ENCODE measurements at regions not wholly inside any gene's neighbourhood (a gene's known extent, or its start where the extent isn't known, plus 50 kb on each side); places are given as distances from the start of the nearest gene placed in this dataset.

GRCh38 chr12:92389466-92389865 is 243.8 kb upstream of the BTG1 start:
- DNase-seq (no peak), ATAC-seq (no peak)
- intact Hi-C loops (cut with micrococcal nuclease): no loop called here
- H3K4me1 ChIP-seq (ENCODE audit: control insufficient read depth, insufficient read depth, low read length): no peaks in the 10 kb centered on the region
- H3K4me3 ChIP-seq (ENCODE audit: low read length): no peak overlapping the region
- Mint-ChIP-seq H3K9me3 (peaks cover 4 to 7% of the 10 kb centered on the region in 2 donors), H3K27ac (no peak overlapping the region), H3K4me1 (no peaks in the 10 kb centered on the region), H3K36me3 (peaks cover 8% of the 10 kb centered on the region), H3K27me3 (ENCODE audit: low read depth in 2 of 2) (no peaks in the 10 kb centered on the region), H3K4me3 (no peak overlapping the region)
- 83% methylated on average over 3 of the region's 3 CpGs for WGBS (ENCODE audit: insufficient coverage)
- H3K36me3 ChIP-seq (ENCODE audit: control insufficient read depth, insufficient read depth, low read length): no peaks in the 10 kb centered on the region
- H3K27me3 ChIP-seq (ENCODE audit: control insufficient read depth, insufficient read depth, low read length): no peaks in the 10 kb centered on the region
- peaks cover 21% of the 10 kb centered on the region for H3K9me3 ChIP-seq (ENCODE audit: control insufficient read depth, insufficient read depth, low read length)
- TF ChIP-seq CTCF (IDR thresholded peaks at IDR 0.05): no peak
- no peak overlapping the region for H3K27ac ChIP-seq (ENCODE audit: low read length)

- Histone ChIP-seq H3K27me3 (ENCODE audit: control insufficient read depth, insufficient read depth, low read length) (no peaks in the 10 kb centered on the region), H3K4me3 (ENCODE audit: low read length) (no peak overlapping the region), H3K27ac (ENCODE audit: low read length) (no peak overlapping the region), H3K36me3 (ENCODE audit: control insufficient read depth, insufficient read depth, low read length) (no peaks in the 10 kb centered on the region), H3K9me3 (ENCODE audit: control insufficient read depth, insufficient read depth, low read length) (no peaks in the 10 kb centered on the region), H3K4me1 (ENCODE audit: control insufficient read depth, insufficient read depth, low read length) (no peaks in the 10 kb centered on the region)
- no peak overlapping the region for H3K4me3 Mint-ChIP-seq
- 95% methylated on average over 2 of the region's 2 CpGs for WGBS (ENCODE audit: insufficient coverage)
- H3K27ac Mint-ChIP-seq: no peak overlapping the region
- no peaks in the 10 kb centered on the region for H3K9me3 Mint-ChIP-seq
- DNase-seq (no peak), ATAC-seq (no peak)
- intact Hi-C loops (cut with micrococcal nuclease): no loop called here
- no peaks in the 10 kb centered on the region for H3K27me3 Mint-ChIP-seq (ENCODE audit: low read depth in 2 of 2)
- no peaks in the 10 kb centered on the region for H3K36me3 Mint-ChIP-seq
- H3K4me1 Mint-ChIP-seq: no peaks in the 10 kb centered on the region
- no peak for TF ChIP-seq CTCF (IDR thresholded peaks at IDR 0.05)
These were observed 239.7 kb upstream of the BTG1 start for GRCh38 chr12:92385296-92385695.

- ATAC-seq: no peak
- no peaks in the 10 kb centered on the region for H3K27me3 ChIP-seq (ENCODE audit: control insufficient read depth, insufficient read depth, low read length)
- H3K27ac ChIP-seq (ENCODE audit: low read length): no peak overlapping the region
- H3K4me3 ChIP-seq (ENCODE audit: low read length): no peak overlapping the region
- Mint-ChIP-seq H3K27me3 (ENCODE audit: low read depth in 2 of 2) (no peaks in the 10 kb centered on the region), H3K36me3 (no peaks in the 10 kb centered on the region), H3K4me3 (no peak overlapping the region), H3K4me1 (no peaks in the 10 kb centered on the region), H3K9me3 (no peaks in the 10 kb centered on the region), H3K27ac (no peak overlapping the region)
- no peak for DNase-seq
- no peaks in the 10 kb centered on the region for H3K9me3 ChIP-seq (ENCODE audit: control insufficient read depth, insufficient read depth, low read length)
- no peaks in the 10 kb centered on the region for H3K4me1 ChIP-seq (ENCODE audit: control insufficient read depth, insufficient read depth, low read length)
- intact Hi-C loops (cut with micrococcal nuclease): no loop called here
- TF ChIP-seq CTCF (IDR thresholded peaks at IDR 0.05): no peak
- H3K36me3 ChIP-seq (ENCODE audit: control insufficient read depth, insufficient read depth, low read length): no peaks in the 10 kb centered on the region
- WGBS (ENCODE audit: insufficient coverage): 88% methylated on average over 3 of the region's 3 CpGs
These were observed 238.9 kb upstream of the BTG1 start for GRCh38 chr12:92384571-92384970.

- intact Hi-C loops (cut with micrococcal nuclease): no loop called here
- H3K9me3 ChIP-seq (ENCODE audit: control insufficient read depth, insufficient read depth, low read length): no peaks in the 10 kb centered on the region
- 100% methylated on average over 1 of the region's 3 CpGs for WGBS (ENCODE audit: insufficient coverage)
- no peak overlapping the region for H3K27ac ChIP-seq (ENCODE audit: low read length)
- no peaks in the 10 kb centered on the region for H3K36me3 ChIP-seq (ENCODE audit: control insufficient read depth, insufficient read depth, low read length)
- TF ChIP-seq CTCF (IDR thresholded peaks at IDR 0.05): no peak
- ATAC-seq: no peak
- H3K4me1 Mint-ChIP-seq: no peaks in the 10 kb centered on the region
- no peak overlapping the region for H3K4me3 Mint-ChIP-seq
- H3K9me3 Mint-ChIP-seq: no peaks in the 10 kb centered on the region
- H3K36me3 Mint-ChIP-seq: no peaks in the 10 kb centered on the region
- no peak overlapping the region for H3K4me3 ChIP-seq (ENCODE audit: low read length)
- no peaks in the 10 kb centered on the region for H3K27me3 Mint-ChIP-seq (ENCODE audit: low read depth in 2 of 2)
- no peak overlapping the region for H3K27ac Mint-ChIP-seq
- DNase-seq: no peak
- no peaks in the 10 kb centered on the region for H3K27me3 ChIP-seq (ENCODE audit: control insufficient read depth, insufficient read depth, low read length)
- H3K4me1 ChIP-seq (ENCODE audit: control insufficient read depth, insufficient read depth, low read length): no peaks in the 10 kb centered on the region
These were observed 236.8 kb upstream of the BTG1 start for GRCh38 chr12:92382383-92382878.

Data from natural killer cell (primary cell).